SK-N-MC (cell line): ENCODE measurements at regions not wholly inside any gene's neighbourhood (a gene's known extent, or its start where the extent isn't known, plus 50 kb on each side); places are given as distances from the start of the nearest gene placed in this dataset.

Source experiments
- EZH2 ChIP-seq: fragments of 200-600 bp; sonication (generic); IDR thresholded peaks from one replicate; pipeline ENCODE4 v1.6.1; 2017; ENCODE audit warnings: antibody characterized with exemption
- FOXP2 ChIP-seq: optimal IDR thresholded peaks from 2 replicates; pipeline ENCODE3; 2011; ENCODE audit warnings: mild to moderate bottlenecking, moderate library complexity; ENCODE audit not compliant: insufficient read depth; ENCODE audit errors: extremely low read length, control extremely low read depth
- POLR2AphosphoS5 ChIP-seq: IDR thresholded peaks from 2 replicates; pipeline ENCODE4 v1.6.1; 2012; ENCODE audit warnings: mild to moderate bottlenecking, low read depth, low read length, borderline replicate concordance

DNA sequence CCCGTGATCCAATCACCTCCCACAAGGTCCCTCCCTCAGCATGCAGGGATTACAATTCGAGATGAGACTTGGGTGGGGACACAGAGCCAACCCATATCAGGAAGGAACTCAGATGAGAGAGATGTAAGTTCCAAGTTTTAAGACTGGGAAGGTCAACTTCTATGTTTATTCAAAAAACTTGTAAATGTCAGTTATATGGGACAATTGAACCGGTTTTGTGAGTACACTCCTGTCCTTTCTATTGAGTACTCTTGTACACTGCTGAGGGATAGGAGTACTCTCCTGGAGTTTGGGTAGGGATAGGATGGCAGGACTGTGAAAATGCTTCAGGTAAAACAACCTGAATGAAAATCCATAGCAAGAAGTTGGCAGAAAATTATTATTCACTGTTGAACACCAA lies 239.1 kb downstream of the ZNF674 start:
- TF ChIP-seq FOXP2 (no peak), EZH2 (no peak), POLR2AphosphoS5 (no peak)
